HPDE6-E6E7 (cell line): ENCODE measurements at regions not wholly inside any gene's neighbourhood (a gene's known extent, or its start where the extent isn't known, plus 50 kb on each side); places are given as distances from the start of the nearest gene placed in this dataset.

Source experiments
- DNase-seq: peaks from one replicate; pipeline ENCODE4 v3.0.0; 2011; ENCODE audit warnings: missing footprints; ENCODE audit errors: extremely low spot score

DNA sequence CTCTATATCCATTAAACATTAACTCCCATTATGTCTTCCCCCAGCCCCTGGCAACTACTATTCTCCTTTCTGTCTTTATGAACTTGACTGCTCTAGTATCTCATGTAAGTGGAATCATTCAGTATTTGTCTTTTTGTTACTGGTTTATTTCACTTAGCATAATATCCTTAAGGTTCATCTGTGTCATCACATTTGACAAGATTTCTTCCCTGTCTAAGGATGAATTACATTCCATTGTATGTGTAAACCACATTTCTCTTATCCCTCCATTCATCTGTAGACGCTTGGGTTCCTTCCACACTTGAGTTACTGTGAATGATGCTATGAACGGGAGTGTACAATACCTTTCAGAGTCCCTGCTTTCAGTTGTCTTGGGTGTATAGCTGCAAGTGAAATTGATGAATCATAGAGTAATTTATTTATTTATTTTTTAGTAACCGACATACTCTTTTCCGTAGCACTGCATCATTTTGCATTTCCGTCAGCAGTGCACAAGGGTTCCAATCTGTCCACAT lies 399.7 kb upstream of the RBFOX1 start:
- no peak for DNase-seq

DNA sequence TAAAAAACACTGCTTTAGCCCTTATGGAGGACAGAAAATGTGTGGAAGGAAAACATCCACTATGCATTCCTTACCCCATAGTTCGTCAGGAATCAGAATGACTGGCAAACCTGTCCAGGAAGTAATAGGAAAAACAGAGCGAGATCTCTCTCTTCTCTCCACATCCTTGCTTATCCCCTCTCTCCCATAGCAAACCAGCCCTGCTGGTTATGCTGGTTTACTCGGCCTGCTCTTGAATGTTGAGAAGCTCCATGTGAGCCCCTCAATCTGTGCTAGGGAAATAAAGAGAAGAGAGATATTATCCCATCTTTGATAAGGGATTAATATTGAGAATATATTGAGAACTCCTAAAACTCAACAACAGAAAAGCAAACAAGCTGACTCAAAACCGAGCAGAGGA lies 402.8 kb upstream of the RBFOX1 start:
- no peak for DNase-seq

GRCh38 chr16:6926762-6927161 lies 405.9 kb upstream of the RBFOX1 start:
- no peak for DNase-seq

DNA sequence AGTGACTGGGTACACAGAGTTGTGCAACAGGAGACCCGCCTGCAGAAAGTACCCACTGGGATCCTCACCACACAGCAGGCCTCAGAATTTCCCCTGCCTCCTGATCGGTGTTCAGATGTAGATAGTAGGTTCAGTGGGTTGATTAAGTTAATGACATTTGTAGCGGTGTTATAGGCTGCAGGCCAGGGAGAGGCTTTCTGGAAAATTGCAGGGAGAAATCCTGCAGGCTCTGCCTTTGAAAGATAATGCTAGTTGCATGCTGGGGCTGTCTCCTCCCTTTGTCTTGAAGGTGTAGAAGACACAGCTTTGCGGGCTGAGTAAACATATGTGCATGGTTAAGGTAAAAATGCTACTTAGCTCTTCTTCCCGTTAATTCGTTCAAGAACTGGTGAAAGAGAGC lies 406.3 kb upstream of the RBFOX1 start:
- DNase-seq, result no peak

DNA sequence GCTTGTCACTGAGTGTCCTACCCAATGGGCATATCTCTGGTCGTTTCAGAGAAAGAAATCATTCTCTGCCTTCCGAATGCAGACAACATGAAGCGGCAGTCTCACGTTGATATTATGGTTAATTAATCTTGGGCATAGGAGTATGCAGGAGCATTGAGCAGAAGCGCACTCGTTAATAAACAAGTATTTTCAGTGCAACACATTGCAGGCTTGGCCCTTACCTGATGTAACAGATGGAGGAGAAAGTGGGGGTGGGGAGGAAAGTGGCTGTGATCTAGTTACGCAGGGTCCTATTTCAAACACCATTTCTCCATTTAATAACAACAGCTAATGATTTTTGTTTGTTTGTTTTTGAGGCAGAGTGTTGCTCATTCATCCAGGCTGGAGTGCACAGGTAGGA lies 414.0 kb upstream of the RBFOX1 start:
- DNase-seq, result no peak

DNA sequence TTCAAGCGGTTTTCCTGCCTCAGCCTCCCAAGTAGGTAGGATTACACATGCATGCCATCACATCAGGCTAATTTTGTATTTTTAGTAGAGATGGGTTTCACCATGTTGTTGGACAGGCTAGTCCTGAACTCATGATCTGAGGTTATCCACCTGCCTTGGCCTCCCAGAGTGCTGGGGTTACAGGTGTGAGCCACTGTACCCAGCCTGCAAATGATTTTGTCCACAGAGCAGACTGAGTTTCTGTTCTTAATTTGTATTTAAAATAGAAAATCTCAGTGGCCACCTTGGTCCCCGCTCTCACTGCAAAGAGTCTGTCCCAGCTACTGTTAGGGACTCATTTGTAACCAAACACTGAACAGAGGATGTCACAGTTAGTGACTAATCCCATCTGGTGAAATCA lies 415.7 kb upstream of the RBFOX1 start:
- no peak for DNase-seq

- no peak for DNase-seq
Measured at GRCh38 chr16:6913566-6913965, 419.1 kb upstream of the RBFOX1 start.

GRCh38 chr16:6910301-6910700 lies 422.3 kb upstream of the RBFOX1 start:
- no peak for DNase-seq

DNA sequence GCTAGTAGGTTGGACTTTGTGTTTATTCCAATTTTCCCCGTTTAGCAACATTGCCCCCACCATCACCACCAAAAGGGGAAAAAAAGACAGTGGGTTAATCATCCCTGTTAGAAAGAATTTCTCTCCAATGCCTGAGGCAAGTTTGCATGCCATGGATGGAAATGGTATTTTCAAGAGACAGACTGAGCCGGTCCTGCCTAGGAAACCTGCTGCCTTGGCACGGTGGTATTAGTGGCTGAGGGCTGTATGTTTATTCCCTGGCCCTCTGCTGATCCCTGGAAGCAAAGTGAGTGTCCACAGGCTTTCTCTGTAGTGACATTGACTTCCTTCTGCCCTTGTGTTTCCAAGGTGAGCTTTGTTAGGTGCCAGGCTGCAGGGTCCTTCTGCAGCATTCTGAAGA lies 427.0 kb upstream of the RBFOX1 start:
- no peak for DNase-seq

DNA sequence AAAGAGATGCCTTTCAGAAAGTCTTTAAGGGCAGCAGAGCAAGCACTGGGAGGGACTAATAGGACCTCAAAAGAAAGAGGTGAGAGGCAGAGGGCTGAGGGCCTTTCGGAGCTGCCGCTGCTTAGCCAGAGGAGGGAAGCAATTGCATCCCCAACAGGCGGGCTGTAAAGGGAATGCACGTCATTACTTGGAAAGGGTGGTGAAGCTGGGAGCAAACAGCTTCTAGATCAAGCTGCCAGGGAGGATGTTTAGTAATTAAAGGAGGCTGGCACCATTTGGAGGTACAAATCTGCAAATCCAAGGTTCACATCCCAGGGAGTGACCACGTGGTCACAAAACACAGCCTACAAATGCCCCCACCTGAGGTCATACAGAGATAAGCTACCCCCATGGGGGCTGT lies 429.0 kb upstream of the RBFOX1 start:
- no peak for DNase-seq

- no peak for DNase-seq
Measured at GRCh38 chr16:6898896-6899295, 433.7 kb upstream of the RBFOX1 start.

GRCh38 chr16:6897876-6898485 lies 434.7 kb upstream of the RBFOX1 start:
- DNase-seq, result no peak

- no peak for DNase-seq
Measured at GRCh38 chr16:6892966-6893365, 439.7 kb upstream of the RBFOX1 start.

DNA sequence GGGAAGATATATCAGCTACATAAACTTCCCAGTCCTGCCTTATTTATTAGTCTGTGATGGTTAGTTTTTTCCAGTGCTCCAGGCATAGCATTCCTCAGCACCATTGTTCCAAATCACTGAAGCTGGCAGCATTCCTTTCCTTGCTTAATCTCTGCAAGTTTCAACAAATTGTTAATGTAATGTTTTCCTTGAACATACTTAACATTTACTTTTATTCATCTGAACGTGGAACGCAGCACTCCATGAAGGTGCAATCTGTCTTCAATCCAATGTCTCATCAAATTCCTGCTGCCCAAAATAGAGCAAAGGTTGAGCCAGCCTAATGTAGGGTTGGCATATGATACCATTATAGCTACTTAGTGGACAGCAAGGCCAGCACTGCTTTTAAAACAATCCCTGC lies 441.1 kb upstream of the RBFOX1 start:
- DNase-seq, result no peak

GRCh38 chr16:6888531-6888930 lies 444.1 kb upstream of the RBFOX1 start:
- DNase-seq, result no peak

DNA sequence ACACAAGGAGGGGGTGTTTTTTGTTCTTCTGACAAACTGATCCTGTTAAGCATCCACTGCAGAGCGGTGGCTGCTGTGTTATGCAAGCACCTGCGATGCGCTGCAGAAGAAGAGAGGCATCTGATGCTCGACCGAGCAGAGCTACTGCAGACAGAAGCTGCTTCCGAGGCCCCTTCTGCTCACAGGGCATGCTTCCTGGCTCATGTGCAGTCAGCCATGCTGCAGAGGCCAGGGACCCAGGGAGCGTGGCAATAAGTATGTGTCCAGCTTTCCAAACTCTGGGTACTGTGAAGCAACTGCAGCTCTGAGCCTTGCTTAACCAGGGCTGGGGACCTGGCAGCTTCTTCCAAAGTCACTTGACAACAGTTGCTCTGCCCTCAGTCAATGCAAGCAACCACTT lies 448.6 kb upstream of the RBFOX1 start:
- no peak for DNase-seq

DNA sequence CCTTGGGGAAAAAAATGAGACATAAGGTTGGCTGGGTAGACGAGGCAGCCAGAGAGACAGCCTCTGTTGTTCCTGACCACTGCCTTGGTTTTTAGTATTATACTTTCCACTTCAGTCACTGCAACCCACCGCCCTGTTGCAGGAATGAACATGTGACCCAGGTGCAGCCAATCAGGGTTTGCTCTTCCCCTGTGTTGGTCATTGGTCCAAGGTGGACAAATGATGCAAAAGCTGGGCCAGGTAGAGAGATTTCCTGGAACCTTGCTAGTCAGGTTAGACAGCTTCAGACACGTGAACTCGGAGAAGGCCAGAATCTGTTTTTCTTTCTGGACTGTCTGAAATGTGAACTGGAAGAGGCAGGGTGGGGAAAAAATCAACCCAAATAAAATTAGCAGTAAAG lies 452.4 kb upstream of the RBFOX1 start:
- no peak for DNase-seq

GRCh38 chr16:6864671-6865070 lies 468.0 kb upstream of the RBFOX1 start:
- no peak for DNase-seq

- DNase-seq, result no peak
Measured at GRCh38 chr16:6864244-6864643, 468.4 kb upstream of the RBFOX1 start.

DNA sequence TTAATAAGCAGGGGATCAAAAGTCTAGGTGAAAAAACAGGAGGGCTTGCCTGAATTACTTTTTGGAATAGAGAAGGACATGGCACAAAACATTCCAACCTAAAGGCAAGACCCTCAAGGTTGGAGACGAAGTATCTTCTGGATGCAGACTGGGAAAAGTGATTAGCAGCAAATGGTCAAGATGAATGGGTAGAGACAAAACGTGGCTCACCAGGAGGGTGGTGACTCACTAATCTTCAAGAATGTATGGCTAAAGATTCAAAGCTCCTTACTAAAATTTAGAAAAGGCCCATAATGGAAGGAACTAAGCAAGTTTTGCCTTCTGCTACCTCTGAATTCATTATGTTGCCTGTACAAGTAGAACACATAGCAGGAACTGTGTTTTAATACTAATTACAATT lies 469.5 kb upstream of the RBFOX1 start:
- no peak for DNase-seq

GRCh38 chr16:6861815-6862477 lies 470.7 kb upstream of the RBFOX1 start:
- no peak for DNase-seq

DNA sequence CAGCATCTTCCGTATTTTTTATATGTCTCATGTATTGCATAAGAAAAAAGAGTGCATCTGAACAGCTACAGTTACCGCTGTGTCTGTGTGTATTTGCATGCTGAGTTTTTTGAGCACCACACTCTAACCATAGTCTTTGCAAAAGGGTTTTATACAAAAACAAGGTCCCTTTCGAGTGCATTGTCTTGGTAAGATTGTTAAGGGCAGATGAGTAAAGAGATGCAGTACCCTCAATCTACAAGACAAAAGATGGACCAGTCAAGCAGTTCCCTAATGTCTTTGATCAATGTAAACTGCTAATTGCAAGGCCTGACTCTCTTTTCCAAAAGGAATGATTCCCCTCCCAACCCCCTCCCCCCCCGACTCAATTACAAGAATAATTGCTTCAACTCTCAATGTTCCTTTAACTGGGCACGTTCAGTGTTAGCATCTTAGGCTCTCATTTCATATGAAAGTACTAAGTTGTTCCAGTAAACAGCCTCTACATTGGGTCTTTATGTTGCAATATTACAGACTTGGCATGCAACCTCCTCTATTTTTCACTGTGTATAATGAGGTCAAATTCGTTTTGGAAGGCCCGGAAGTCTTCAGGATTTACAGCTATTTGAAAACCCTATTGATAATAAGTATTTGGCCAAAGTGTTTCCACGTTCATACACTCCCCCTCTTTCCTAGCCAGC lies 471.4 kb upstream of the RBFOX1 start:
- no peak for DNase-seq

DNA sequence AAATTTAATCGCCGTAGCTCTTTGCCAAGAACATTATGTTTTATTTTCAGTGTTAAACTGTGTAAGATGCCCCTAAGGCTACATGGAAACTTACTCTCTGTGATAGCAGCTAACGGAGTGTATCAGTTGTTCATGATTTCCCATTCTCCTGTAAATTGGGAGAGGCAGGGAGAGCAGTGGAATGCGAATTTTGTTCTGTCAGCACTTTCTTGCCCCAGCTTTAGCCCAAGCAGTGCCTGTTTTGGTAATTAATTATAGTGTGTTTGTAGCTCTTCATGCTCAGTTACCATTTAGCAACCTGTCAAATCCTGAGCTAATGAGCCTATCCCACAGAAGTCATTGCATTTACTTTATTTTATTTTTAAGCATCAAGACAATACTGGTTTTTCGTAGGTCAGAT lies 475.1 kb upstream of the RBFOX1 start:
- no peak for DNase-seq
